Tibial nerve (tissue), 4 donors: ENCODE measurements at regions not wholly inside any gene's neighbourhood (a gene's known extent, or its start where the extent isn't known, plus 50 kb on each side); places are given as distances from the start of the nearest gene placed in this dataset.

Experiments used
- EP300 ChIP-seq, 2 donors: sonication (generic); formaldehyde crosslinking; IDR thresholded peaks; one replicate each; pipeline ENCODE4 v1.6.1; 2017; ENCODE audit warnings: antibody characterized with exemption in 2 of 2, mild to moderate bottlenecking in 1 of 2
- TF ChIP-seq, protein P1 (sequence below), 5 experiments: fragments of 200-600 bp in 3 of 5; fragments of 450-650 bp in 2 of 5; sonication (generic) in 3 of 5; IDR thresholded peaks; one replicate each; pipeline ENCODE4 v1.5.1; 2016 to 2019; ENCODE audit warnings: antibody characterized with exemption in 5 of 5, mild to moderate bottlenecking in 3 of 5, moderate library complexity in 2 of 5

DNA sequence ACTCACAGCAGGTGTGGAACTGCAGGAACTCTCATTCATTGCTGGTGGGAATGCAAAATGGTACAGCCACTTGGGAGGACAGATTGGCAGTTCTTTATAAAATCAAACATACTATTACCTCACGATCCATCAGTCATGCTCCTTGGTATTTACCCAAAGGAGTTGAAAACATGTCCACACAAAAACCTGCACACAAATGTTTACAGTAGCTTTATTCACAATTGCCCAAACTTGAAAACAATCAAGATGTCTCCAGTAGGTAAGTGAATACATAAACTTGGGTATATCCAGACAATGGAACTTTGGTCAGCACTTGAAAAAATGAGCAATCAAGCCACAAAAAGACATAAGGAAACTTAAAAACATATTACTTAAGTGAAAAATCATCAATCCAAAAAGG is 215.5 kb downstream of the IRX1 start:
- TF ChIP-seq, protein P1, sequence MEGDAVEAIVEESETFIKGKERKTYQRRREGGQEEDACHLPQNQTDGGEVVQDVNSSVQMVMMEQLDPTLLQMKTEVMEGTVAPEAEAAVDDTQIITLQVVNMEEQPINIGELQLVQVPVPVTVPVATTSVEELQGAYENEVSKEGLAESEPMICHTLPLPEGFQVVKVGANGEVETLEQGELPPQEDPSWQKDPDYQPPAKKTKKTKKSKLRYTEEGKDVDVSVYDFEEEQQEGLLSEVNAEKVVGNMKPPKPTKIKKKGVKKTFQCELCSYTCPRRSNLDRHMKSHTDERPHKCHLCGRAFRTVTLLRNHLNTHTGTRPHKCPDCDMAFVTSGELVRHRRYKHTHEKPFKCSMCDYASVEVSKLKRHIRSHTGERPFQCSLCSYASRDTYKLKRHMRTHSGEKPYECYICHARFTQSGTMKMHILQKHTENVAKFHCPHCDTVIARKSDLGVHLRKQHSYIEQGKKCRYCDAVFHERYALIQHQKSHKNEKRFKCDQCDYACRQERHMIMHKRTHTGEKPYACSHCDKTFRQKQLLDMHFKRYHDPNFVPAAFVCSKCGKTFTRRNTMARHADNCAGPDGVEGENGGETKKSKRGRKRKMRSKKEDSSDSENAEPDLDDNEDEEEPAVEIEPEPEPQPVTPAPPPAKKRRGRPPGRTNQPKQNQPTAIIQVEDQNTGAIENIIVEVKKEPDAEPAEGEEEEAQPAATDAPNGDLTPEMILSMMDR (IDR thresholded peaks at IDR 0.05): no peak
- no peak for TF ChIP-seq EP300 (IDR thresholded peaks at IDR 0.05)
